ENCODE measurements at regions not wholly inside any gene's neighbourhood (a gene's known extent, or its start where the extent isn't known, plus 50 kb on each side); places are given as distances from the start of the nearest gene placed in this dataset.

DNA sequence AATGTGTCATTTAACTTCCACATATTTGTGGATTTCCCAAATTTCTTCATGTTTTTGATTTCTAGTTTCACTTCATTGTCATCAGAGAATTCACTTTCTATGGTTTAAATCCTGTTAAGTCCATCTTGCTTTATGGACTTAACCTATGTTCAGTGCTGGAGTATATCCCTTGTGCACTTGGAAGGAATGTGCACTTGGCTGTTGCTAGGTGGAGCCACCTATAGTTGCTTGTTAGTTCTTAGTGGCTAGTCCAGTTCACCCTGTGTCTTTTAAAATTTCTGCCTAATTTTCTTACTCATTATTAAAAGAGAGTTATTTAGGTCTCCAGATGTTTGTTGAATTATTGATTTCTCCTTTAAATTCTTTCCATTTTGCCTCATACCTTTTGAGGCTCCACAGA, 1472.5 kb upstream of the CDH6 start:
- TF ChIP-seq, protein P1, sequence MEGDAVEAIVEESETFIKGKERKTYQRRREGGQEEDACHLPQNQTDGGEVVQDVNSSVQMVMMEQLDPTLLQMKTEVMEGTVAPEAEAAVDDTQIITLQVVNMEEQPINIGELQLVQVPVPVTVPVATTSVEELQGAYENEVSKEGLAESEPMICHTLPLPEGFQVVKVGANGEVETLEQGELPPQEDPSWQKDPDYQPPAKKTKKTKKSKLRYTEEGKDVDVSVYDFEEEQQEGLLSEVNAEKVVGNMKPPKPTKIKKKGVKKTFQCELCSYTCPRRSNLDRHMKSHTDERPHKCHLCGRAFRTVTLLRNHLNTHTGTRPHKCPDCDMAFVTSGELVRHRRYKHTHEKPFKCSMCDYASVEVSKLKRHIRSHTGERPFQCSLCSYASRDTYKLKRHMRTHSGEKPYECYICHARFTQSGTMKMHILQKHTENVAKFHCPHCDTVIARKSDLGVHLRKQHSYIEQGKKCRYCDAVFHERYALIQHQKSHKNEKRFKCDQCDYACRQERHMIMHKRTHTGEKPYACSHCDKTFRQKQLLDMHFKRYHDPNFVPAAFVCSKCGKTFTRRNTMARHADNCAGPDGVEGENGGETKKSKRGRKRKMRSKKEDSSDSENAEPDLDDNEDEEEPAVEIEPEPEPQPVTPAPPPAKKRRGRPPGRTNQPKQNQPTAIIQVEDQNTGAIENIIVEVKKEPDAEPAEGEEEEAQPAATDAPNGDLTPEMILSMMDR (conservative IDR thresholded peaks at IDR 0.05; ENCODE audit: low read depth in 2 of 2) = peak in 1 of 2 experiments; percentile 37; a peak in 2 of 4 replicates
- TF ChIP-seq, protein P2, sequence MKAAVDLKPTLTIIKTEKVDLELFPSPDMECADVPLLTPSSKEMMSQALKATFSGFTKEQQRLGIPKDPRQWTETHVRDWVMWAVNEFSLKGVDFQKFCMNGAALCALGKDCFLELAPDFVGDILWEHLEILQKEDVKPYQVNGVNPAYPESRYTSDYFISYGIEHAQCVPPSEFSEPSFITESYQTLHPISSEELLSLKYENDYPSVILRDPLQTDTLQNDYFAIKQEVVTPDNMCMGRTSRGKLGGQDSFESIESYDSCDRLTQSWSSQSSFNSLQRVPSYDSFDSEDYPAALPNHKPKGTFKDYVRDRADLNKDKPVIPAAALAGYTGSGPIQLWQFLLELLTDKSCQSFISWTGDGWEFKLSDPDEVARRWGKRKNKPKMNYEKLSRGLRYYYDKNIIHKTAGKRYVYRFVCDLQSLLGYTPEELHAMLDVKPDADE (IDR thresholded peaks at IDR 0.05) = no peak
- H3K36me3 Mint-ChIP-seq (ENCODE audit: low read depth) = no peaks in the 10 kb centered on the region
- Histone ChIP-seq H4K20me1 (replicated peaks; ENCODE audit: insufficient read depth) (no peaks in the 10 kb centered on the region), H3K4me1 (ENCODE audit: insufficient read depth) (no peaks in the 10 kb centered on the region), H3K9me2 (ENCODE audit: insufficient read depth) (no peaks in the 10 kb centered on the region), H3K4me3 (no peak overlapping the region), H3F3A (replicated peaks; ENCODE audit: low read depth) (no peaks in the 10 kb centered on the region), H3K27ac (ENCODE audit: low read depth) (no peak overlapping the region), H3K36me3 (ENCODE audit: insufficient read depth) (no peaks in the 10 kb centered on the region), H3K27me3 (ENCODE audit: insufficient read depth) (no peaks in the 10 kb centered on the region), H2AFZ (no peak overlapping the region), H3K79me2 (replicated peaks; ENCODE audit: insufficient read depth) (no peaks in the 10 kb centered on the region), H3K4me2 (no peak overlapping the region)
- no peak overlapping the region for H3K4me3 Mint-ChIP-seq
- peak; percentile 2 for DNase-seq (ENCODE audit: low spot score)
- H3K4me1 Mint-ChIP-seq = no peaks in the 10 kb centered on the region
- H3K27ac Mint-ChIP-seq = no peak overlapping the region
- no peaks in the 10 kb centered on the region; the same call in 2 of the 3 replicates for H3K9me3 Mint-ChIP-seq
- ATAC-seq = no peak
- no peaks in the 10 kb centered on the region for H3K27me3 Mint-ChIP-seq (ENCODE audit: insufficient read depth, low read depth, poor library complexity)

DNA sequence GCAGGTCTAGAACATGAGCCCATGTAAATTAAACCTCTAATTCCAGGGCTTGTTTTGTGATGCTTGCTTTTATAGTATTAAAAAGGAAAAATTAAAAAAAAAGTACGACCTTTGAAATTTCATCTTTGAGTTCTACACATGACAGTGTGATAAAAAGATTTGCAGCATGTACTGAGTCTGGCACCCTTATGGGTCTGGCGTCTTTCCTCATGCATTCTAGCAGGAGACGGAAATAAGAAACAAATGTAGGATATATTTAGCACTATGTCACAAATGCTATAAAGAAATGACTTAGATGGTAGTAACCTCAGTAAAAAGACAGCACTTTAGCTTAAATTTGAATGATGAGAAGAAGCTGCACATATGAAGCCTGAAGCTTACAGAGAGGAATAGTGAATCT, 1474.3 kb upstream of the CDH6 start:
- Histone ChIP-seq H3K36me3 (ENCODE audit: insufficient read depth) (no peaks in the 10 kb centered on the region), H3K4me2 (no peak overlapping the region), H3F3A (replicated peaks; ENCODE audit: low read depth) (no peaks in the 10 kb centered on the region), H3K79me2 (replicated peaks; ENCODE audit: insufficient read depth) (no peaks in the 10 kb centered on the region), H2AFZ (no peak overlapping the region), H3K27me3 (ENCODE audit: insufficient read depth) (no peaks in the 10 kb centered on the region), H3K4me3 (no peak overlapping the region), H4K20me1 (replicated peaks; ENCODE audit: insufficient read depth) (no peaks in the 10 kb centered on the region), H3K4me1 (ENCODE audit: insufficient read depth) (no peaks in the 10 kb centered on the region), H3K9me2 (ENCODE audit: insufficient read depth) (no peaks in the 10 kb centered on the region), H3K27ac (ENCODE audit: low read depth) (no peak overlapping the region)
- no peak overlapping the region for H3K27ac Mint-ChIP-seq
- H3K27me3 Mint-ChIP-seq (ENCODE audit: insufficient read depth, low read depth, poor library complexity) = no peaks in the 10 kb centered on the region
- DNase-seq (ENCODE audit: low spot score) = no peak
- H3K36me3 Mint-ChIP-seq (ENCODE audit: low read depth) = no peaks in the 10 kb centered on the region
- no peak for ATAC-seq
- H3K4me3 Mint-ChIP-seq = no peak overlapping the region
- no peaks in the 10 kb centered on the region for H3K4me1 Mint-ChIP-seq
- no peaks in the 10 kb centered on the region; the same call in 2 of the 3 replicates for H3K9me3 Mint-ChIP-seq
- TF ChIP-seq, protein P3, sequence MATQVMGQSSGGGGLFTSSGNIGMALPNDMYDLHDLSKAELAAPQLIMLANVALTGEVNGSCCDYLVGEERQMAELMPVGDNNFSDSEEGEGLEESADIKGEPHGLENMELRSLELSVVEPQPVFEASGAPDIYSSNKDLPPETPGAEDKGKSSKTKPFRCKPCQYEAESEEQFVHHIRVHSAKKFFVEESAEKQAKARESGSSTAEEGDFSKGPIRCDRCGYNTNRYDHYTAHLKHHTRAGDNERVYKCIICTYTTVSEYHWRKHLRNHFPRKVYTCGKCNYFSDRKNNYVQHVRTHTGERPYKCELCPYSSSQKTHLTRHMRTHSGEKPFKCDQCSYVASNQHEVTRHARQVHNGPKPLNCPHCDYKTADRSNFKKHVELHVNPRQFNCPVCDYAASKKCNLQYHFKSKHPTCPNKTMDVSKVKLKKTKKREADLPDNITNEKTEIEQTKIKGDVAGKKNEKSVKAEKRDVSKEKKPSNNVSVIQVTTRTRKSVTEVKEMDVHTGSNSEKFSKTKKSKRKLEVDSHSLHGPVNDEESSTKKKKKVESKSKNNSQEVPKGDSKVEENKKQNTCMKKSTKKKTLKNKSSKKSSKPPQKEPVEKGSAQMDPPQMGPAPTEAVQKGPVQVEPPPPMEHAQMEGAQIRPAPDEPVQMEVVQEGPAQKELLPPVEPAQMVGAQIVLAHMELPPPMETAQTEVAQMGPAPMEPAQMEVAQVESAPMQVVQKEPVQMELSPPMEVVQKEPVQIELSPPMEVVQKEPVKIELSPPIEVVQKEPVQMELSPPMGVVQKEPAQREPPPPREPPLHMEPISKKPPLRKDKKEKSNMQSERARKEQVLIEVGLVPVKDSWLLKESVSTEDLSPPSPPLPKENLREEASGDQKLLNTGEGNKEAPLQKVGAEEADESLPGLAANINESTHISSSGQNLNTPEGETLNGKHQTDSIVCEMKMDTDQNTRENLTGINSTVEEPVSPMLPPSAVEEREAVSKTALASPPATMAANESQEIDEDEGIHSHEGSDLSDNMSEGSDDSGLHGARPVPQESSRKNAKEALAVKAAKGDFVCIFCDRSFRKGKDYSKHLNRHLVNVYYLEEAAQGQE (IDR thresholded peaks at IDR 0.05; ENCODE audit: unreplicated experiment) = no peak
- TF ChIP-seq ZNF331 (CRISPR knock-in tag; IDR thresholded peaks at IDR 0.05; ENCODE audit: low read depth) (no peak), EZH2phosphoT487 (IDR thresholded peaks at IDR 0.05; ENCODE audit: unreplicated experiment) (no peak), POLR2AphosphoS5 (IDR thresholded peaks at IDR 0.05; ENCODE audit: low read depth) (no peak), ZNF114 (CRISPR knock-in tag; IDR thresholded peaks at IDR 0.05) (no peak), CREB1 (CRISPR knock-in tag; IDR thresholded peaks at IDR 0.05; ENCODE audit: low read depth) (no peak)
- TF ChIP-seq, protein P2 (IDR thresholded peaks at IDR 0.05) = no peak

All from GM23338 (cell line).